22Rv1 (cell line): ENCODE measurements at regions not wholly inside any gene's neighbourhood (a gene's known extent, or its start where the extent isn't known, plus 50 kb on each side); places are given as distances from the start of the nearest gene placed in this dataset.

Experiments
- ZFX ChIP-seq: fragments of 450-650 bp; IDR thresholded peaks from 2 replicates; pipeline ENCODE4 v1.6.1; 2017; ENCODE audit warnings: antibody characterized with exemption, borderline replicate concordance
- TF ChIP-seq, protein P1 (sequence below): fragments of 450-650 bp; IDR thresholded peaks from 2 replicates; pipeline ENCODE4 v1.5.1; 2017; ENCODE audit warnings: mild to moderate bottlenecking

DNA sequence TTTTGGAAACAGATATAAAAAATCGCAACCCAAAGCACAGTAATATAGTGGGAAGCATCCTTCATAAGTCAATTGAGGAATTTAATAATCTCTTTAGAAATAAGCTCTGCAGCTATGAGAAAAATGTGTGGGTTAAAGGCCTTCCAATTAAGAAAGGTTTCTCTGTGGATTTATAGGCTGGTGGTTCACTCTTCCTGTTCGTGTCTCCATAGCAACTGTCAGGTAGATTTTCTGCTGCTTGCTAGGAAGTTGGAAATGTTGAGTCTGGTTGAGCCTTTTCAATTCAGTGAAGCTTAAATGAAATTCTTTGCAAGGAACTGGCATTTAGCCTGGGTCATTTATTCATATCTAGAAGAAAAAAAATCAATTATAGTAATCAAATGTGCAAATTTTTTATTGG, 652.8 kb upstream of the CELF2 start:
- TF ChIP-seq, protein P1, sequence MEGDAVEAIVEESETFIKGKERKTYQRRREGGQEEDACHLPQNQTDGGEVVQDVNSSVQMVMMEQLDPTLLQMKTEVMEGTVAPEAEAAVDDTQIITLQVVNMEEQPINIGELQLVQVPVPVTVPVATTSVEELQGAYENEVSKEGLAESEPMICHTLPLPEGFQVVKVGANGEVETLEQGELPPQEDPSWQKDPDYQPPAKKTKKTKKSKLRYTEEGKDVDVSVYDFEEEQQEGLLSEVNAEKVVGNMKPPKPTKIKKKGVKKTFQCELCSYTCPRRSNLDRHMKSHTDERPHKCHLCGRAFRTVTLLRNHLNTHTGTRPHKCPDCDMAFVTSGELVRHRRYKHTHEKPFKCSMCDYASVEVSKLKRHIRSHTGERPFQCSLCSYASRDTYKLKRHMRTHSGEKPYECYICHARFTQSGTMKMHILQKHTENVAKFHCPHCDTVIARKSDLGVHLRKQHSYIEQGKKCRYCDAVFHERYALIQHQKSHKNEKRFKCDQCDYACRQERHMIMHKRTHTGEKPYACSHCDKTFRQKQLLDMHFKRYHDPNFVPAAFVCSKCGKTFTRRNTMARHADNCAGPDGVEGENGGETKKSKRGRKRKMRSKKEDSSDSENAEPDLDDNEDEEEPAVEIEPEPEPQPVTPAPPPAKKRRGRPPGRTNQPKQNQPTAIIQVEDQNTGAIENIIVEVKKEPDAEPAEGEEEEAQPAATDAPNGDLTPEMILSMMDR = no peak
- TF ChIP-seq ZFX = no peak
